ENCODE measurements at regions not wholly inside any gene's neighbourhood (a gene's known extent, or its start where the extent isn't known, plus 50 kb on each side); places are given as distances from the start of the nearest gene placed in this dataset.

- H3K9me3 ChIP-seq = no peaks in the 10 kb centered on the region
- DNase-seq (no peak), ATAC-seq (no peak)
- no peak overlapping the region for H3K4me3 ChIP-seq
- intact Hi-C loops (cut with DNase I) = no loop called here
- H3K4me1 ChIP-seq = no peaks in the 10 kb centered on the region
- H3K27me3 ChIP-seq = no peaks in the 10 kb centered on the region
- TF ChIP-seq POLR2A (IDR thresholded peaks at IDR 0.05) (no peak), CTCF (IDR thresholded peaks at IDR 0.05) (no peak)
- H3K36me3 ChIP-seq (replicated peaks in 1 of 2; ENCODE audit: insufficient read depth in 1 of 2, low read depth in 2 of 2) = no peaks in the 10 kb centered on the region
- WGBS, 2 donors = 29 to 33% methylated on average over 1 of the region's 1 CpG
- no peak overlapping the region for H3K27ac ChIP-seq
Observed at GRCh38 chr6:137272403-137272802, 53.2 kb upstream of the IFNGR1 start.

- peak in 1 of 4 donors; percentile 22 for DNase-seq
- no peaks in the 10 kb centered on the region for H3K9me3 ChIP-seq
- no peaks in the 10 kb centered on the region for H3K27me3 ChIP-seq
- H3K27ac ChIP-seq = no peak overlapping the region
- H3K36me3 ChIP-seq (replicated peaks in 1 of 2; ENCODE audit: insufficient read depth in 1 of 2, low read depth in 2 of 2) = no peaks in the 10 kb centered on the region
- no peaks in the 10 kb centered on the region for H3K4me1 ChIP-seq
- ATAC-seq = peak; percentile 77
- WGBS, 2 donors = 27 to 29% methylated on average over 5 of the region's 5 CpGs
- H3K4me3 ChIP-seq = no peak overlapping the region
- intact Hi-C loops (cut with DNase I) = no loop called here
- no peak for TF ChIP-seq POLR2A (IDR thresholded peaks at IDR 0.05)
- peak; percentile 68 to 92 (median 87) for TF ChIP-seq CTCF (IDR thresholded peaks at IDR 0.05)
Observed at GRCh38 chr6:137271245-137272183, 52.3 kb upstream of the IFNGR1 start.

GRCh38 chr6:137269803-137270202, 50.6 kb upstream of the IFNGR1 start:
- Histone ChIP-seq H3K4me3 (no peak overlapping the region), H3K4me1 (peaks cover 6% of the 10 kb centered on the region), H3K27ac (no peak overlapping the region), H3K9me3 (no peaks in the 10 kb centered on the region), H3K36me3 (replicated peaks in 1 of 2; ENCODE audit: insufficient read depth in 1 of 2, low read depth in 2 of 2) (no peaks in the 10 kb centered on the region), H3K27me3 (no peaks in the 10 kb centered on the region)
- WGBS, 2 donors = 64 to 73% methylated on average over 3 of the region's 3 CpGs
- ATAC-seq (no peak), DNase-seq (no peak)
- intact Hi-C loops (cut with DNase I) = loop anchor here (10.0 kb wide), 1 partner anchor 365 kb away; no protein-coding TSS in a partner anchor
- TF ChIP-seq CTCF (IDR thresholded peaks at IDR 0.05) (no peak), POLR2A (IDR thresholded peaks at IDR 0.05) (no peak)

- no peak for ATAC-seq
- intact Hi-C loops (cut with DNase I) = loop anchor here (10.0 kb wide), 1 partner anchor 365 kb away; no protein-coding TSS in a partner anchor
- TF ChIP-seq CTCF (IDR thresholded peaks at IDR 0.05) (no peak), POLR2A (IDR thresholded peaks at IDR 0.05) (no peak)
- no peak for DNase-seq
- Histone ChIP-seq H3K4me1 (peaks cover 6% of the 10 kb centered on the region), H3K27me3 (no peaks in the 10 kb centered on the region), H3K9me3 (no peaks in the 10 kb centered on the region), H3K27ac (no peak overlapping the region), H3K4me3 (no peak overlapping the region), H3K36me3 (replicated peaks in 1 of 2; ENCODE audit: insufficient read depth in 1 of 2, low read depth in 2 of 2) (no peaks in the 10 kb centered on the region)
- 66 to 72% methylated on average over 3 of the region's 3 CpGs for WGBS, 2 donors
Observed at GRCh38 chr6:137269347-137269746, 50.2 kb upstream of the IFNGR1 start.

All from body of pancreas (tissue), 4 donors.